H1 (cell line): ENCODE measurements at regions not wholly inside any gene's neighbourhood (a gene's known extent, or its start where the extent isn't known, plus 50 kb on each side); places are given as distances from the start of the nearest gene placed in this dataset.

Experiments
- MAFK ChIP-seq: IDR thresholded peaks from 2 replicates; pipeline ENCODE4 v1.6.1; 2012; ENCODE audit warnings: low read depth, mild to moderate bottlenecking, improper control_type of control experiment, low read length
- TCF12 ChIP-seq: IDR thresholded peaks from 2 replicates; pipeline ENCODE4 v1.6.1; 2011; ENCODE audit warnings: low read depth, mild to moderate bottlenecking, low read length

DNA sequence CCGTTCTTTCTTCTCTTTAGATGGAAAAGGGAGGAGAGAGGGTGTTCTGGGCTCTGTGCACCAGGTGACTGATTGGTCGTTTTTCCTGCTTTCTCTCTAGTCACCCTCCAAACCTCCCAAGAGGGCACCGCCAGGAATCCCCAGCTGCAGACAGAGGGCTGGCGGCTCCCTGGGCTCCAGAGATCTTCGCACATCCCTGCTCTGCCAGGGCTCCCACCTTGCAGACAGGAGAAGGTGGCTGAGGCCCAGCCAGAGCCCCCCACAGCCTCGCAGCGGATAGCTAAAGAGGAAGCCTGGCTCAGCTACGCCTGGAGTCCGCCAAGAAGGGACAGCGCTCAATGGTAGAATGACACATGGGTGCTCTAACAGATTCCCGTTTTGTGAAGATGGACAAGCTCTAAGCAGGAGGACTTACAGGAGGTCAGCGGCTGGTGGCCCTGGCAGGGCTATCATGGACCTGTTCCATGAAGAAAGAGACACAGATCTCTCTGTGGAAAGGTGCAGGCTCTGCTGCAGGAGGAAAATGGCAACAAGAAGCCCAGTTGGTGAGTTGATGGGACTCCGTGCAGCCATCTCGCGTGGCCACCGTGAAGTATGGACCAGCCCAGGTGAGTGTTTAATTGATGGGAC, 976.9 kb downstream of the BRD1 start (continued):
- TF ChIP-seq TCF12 (no peak), MAFK (no peak)
